GM23248 (cell line): ENCODE measurements at regions not wholly inside any gene's neighbourhood (a gene's known extent, or its start where the extent isn't known, plus 50 kb on each side); places are given as distances from the start of the nearest gene placed in this dataset.
"Not testable (repeated sequence)": the region's sequence is repeated elsewhere in the genome, so short reads cannot be mapped to it uniquely, and the experiment has no call there.

Source experiments
- DNase-seq: peaks from one replicate; pipeline ENCODE4 v3.0.0-alpha.2; 2015
- H2AFZ ChIP-seq: fragments of 200-600 bp; sonication (generic); 2 replicates; pipeline ENCODE4 v1.6.1; 2016; ENCODE audit warnings: antibody characterized with exemption
- H3F3A ChIP-seq: fragments of 200-600 bp; sonication (generic); 2 replicates; pipeline ENCODE4 v1.6.1; 2016; ENCODE audit warnings: mild to moderate bottlenecking, antibody characterized with exemption, mixed run types; ENCODE audit not compliant: insufficient read depth
- H3K27ac ChIP-seq: fragments of 200-600 bp; sonication (generic); 2 replicates; pipeline ENCODE4 v1.5.1; 2016; ENCODE audit warnings: mild to moderate bottlenecking
- H3K27me3 ChIP-seq: fragments of 200-600 bp; sonication (generic); replicated peaks from 2 replicates; pipeline ENCODE4 v1.6.1; 2016; ENCODE audit warnings: mild to moderate bottlenecking; ENCODE audit not compliant: insufficient read depth
- H3K36me3 ChIP-seq: fragments of 200-600 bp; sonication (generic); 2 replicates; pipeline ENCODE4 v1.6.1; 2016; ENCODE audit warnings: low read depth, mild to moderate bottlenecking
- H3K4me1 ChIP-seq: fragments of 200-600 bp; sonication (generic); 2 replicates; pipeline ENCODE4 v1.6.1; 2016; ENCODE audit warnings: mild to moderate bottlenecking; ENCODE audit not compliant: insufficient read depth
- H3K4me2 ChIP-seq: fragments of 200-600 bp; sonication (generic); one replicate; pipeline ENCODE4 v1.6.1; 2016; ENCODE audit warnings: mild to moderate bottlenecking; ENCODE audit not compliant: unreplicated experiment
- H3K4me3 ChIP-seq: fragments of 200-600 bp; sonication (generic); 2 replicates; pipeline ENCODE4 v1.5.1; 2016; ENCODE audit warnings: mild to moderate bottlenecking
- H3K79me2 ChIP-seq: fragments of 200-600 bp; sonication (generic); 2 replicates; pipeline ENCODE4 v1.6.1; 2016; ENCODE audit warnings: mild to moderate bottlenecking; ENCODE audit not compliant: insufficient read depth
- H3K9ac ChIP-seq: fragments of 200-600 bp; sonication (generic); 2 replicates; pipeline ENCODE4 v1.6.1; 2016; ENCODE audit warnings: mild to moderate bottlenecking
- H3K9me2 ChIP-seq: fragments of 200-600 bp; sonication (generic); 2 replicates; pipeline ENCODE4 v1.6.1; 2016; ENCODE audit warnings: mixed run types, mild to moderate bottlenecking, moderate library complexity; ENCODE audit not compliant: insufficient read depth
- H3K9me3 ChIP-seq: fragments of 200-600 bp; sonication (generic); one replicate; pipeline ENCODE4 v1.6.1; 2017; ENCODE audit warnings: low read depth
- H4K20me1 ChIP-seq: fragments of 200-600 bp; sonication (generic); 2 replicates; pipeline ENCODE4 v1.6.0; 2016; ENCODE audit not compliant: insufficient read depth
- EZH2 ChIP-seq: fragments of 200-600 bp; sonication (generic); IDR thresholded peaks from 2 replicates; pipeline ENCODE4 v1.6.1; 2018; ENCODE audit warnings: antibody characterized with exemption, mild to moderate bottlenecking; ENCODE audit not compliant: insufficient read depth, poor library complexity, severe bottlenecking
- EZH2phosphoT487 ChIP-seq: fragments of 200-600 bp; sonication (generic); IDR thresholded peaks from 2 replicates; pipeline ENCODE4 v1.6.1; 2018; ENCODE audit warnings: antibody characterized with exemption, moderate library complexity, mild to moderate bottlenecking, low read depth; ENCODE audit not compliant: insufficient read depth
- WGBS, 2 experiments: methylation state at CpG; one replicate each; pipeline ENCODE4 v1.1.6; 2015 to 2017; ENCODE audit warnings: low lambda C conversion rate in 2 of 2, low coverage in 1 of 2; ENCODE audit errors: missing lambda C conversion rate in 2 of 2; 5-methylcytosine and 5-hydroxymethylcytosine counted together
- in situ Hi-C: fragments of 300-500 bp; cut with MboI; formaldehyde crosslinking; loops from 2 replicates; pipeline ENCODE4 v1.15.0; 2020

GRCh38 chrX:5307416-5307815 is 921.3 kb downstream of the NLGN4X start:
- Histone ChIP-seq H3K4me1 (no peaks in the 10 kb centered on the region), H3F3A (no peaks in the 10 kb centered on the region; the same call in 1 of the 2 replicates), H3K79me2 (no peaks in the 10 kb centered on the region), H3K9me2 (no peaks in the 10 kb centered on the region), H4K20me1 (no peaks in the 10 kb centered on the region), H3K27ac (no peak overlapping the region), H3K9me3 (no peaks in the 10 kb centered on the region), H3K4me3 (no peak overlapping the region), H3K36me3 (no peaks in the 10 kb centered on the region), H3K9ac (no peak overlapping the region), H3K4me2 (no peak overlapping the region), H2AFZ (no peak overlapping the region), H3K27me3 (no peaks in the 10 kb centered on the region)
- 0% methylated on average over 2 of the region's 2 CpGs for WGBS, 2 experiments
- in situ Hi-C loops, result no loop called here
- TF ChIP-seq EZH2phosphoT487 (no peak), EZH2 (no peak)
- DNase-seq, result no peak

- in situ Hi-C loops, result no loop called here
- 34 to 47% methylated on average over 7 of the region's 7 CpGs for WGBS, 2 experiments
- H3K4me1 ChIP-seq, result no peaks in the 10 kb centered on the region
- no peak overlapping the region for H3K4me3 ChIP-seq
- H3K79me2 ChIP-seq, result no peaks in the 10 kb centered on the region
- TF ChIP-seq EZH2 (no peak), EZH2phosphoT487 (no peak)
- H3K9me2 ChIP-seq, result no peaks in the 10 kb centered on the region
- H3K9ac ChIP-seq, result no peak overlapping the region
- H3K27ac ChIP-seq, result no peak overlapping the region
- no peak overlapping the region for H3K4me2 ChIP-seq
- H4K20me1 ChIP-seq, result no peaks in the 10 kb centered on the region
- no peak overlapping the region for H2AFZ ChIP-seq
- H3K36me3 ChIP-seq, result no peaks in the 10 kb centered on the region
- no peak for DNase-seq
- no peaks in the 10 kb centered on the region for H3K9me3 ChIP-seq
- no peaks in the 10 kb centered on the region for H3K27me3 ChIP-seq
- H3F3A ChIP-seq, result no peaks in the 10 kb centered on the region; the same call in 1 of the 2 replicates
Observed at GRCh38 chrX:5306654-5307121, 922.0 kb downstream of the NLGN4X start.

- Histone ChIP-seq H3K27me3 (no peaks in the 10 kb centered on the region), H3K79me2 (no peaks in the 10 kb centered on the region)
- no peak for DNase-seq
Observed at GRCh38 chrX:5305452-5305851, 923.2 kb downstream of the NLGN4X start.

GRCh38 chrX:5295004-5295403 is 933.7 kb downstream of the NLGN4X start:
- no peak for DNase-seq
- no peak overlapping the region for H3K4me3 ChIP-seq
- TF ChIP-seq EZH2phosphoT487 (no peak), EZH2 (no peak)

More at GRCh38 chrX:5305452-5305851, 923.2 kb downstream of the NLGN4X start:
- H3K4me3 ChIP-seq, result no peak overlapping the region
- H3K36me3 ChIP-seq, result no peaks in the 10 kb centered on the region
- in situ Hi-C loops, result no loop called here
- no peaks in the 10 kb centered on the region for H4K20me1 ChIP-seq
- no peak overlapping the region for H3K27ac ChIP-seq
- H2AFZ ChIP-seq, result no peak overlapping the region
- H3K4me2 ChIP-seq, result no peak overlapping the region
- H3F3A ChIP-seq, result no peaks in the 10 kb centered on the region; the same call in 1 of the 2 replicates
- H3K9me2 ChIP-seq, result no peaks in the 10 kb centered on the region
- H3K9ac ChIP-seq, result no peak overlapping the region
- no peaks in the 10 kb centered on the region for H3K4me1 ChIP-seq
- H3K9me3 ChIP-seq, result no peaks in the 10 kb centered on the region
- TF ChIP-seq EZH2phosphoT487, result no peak
- TF ChIP-seq EZH2, result no peak
- 8 to 27% methylated on average over 6 of the region's 6 CpGs for WGBS, 2 experiments

GRCh38 chrX:5290635-5291034 is 938.0 kb downstream of the NLGN4X start:
- DNase-seq, result no peak
- Histone ChIP-seq H4K20me1 (no peaks in the 10 kb centered on the region), H3K9me2 (no peaks in the 10 kb centered on the region), H3K9ac (no peak overlapping the region), H3K27me3 (no peaks in the 10 kb centered on the region), H3K4me2 (no peak overlapping the region), H2AFZ (no peak overlapping the region), H3K4me1 (no peaks in the 10 kb centered on the region), H3K27ac (no peak overlapping the region), H3K79me2 (no peaks in the 10 kb centered on the region), H3K9me3 (no peaks in the 10 kb centered on the region), H3F3A (no peaks in the 10 kb centered on the region), H3K36me3 (no peaks in the 10 kb centered on the region), H3K4me3 (no peak overlapping the region)
- TF ChIP-seq EZH2 (no peak), EZH2phosphoT487 (no peak)
- in situ Hi-C loops, result no loop called here
- WGBS, 2 experiments, result 2% methylated on average over 5 of the region's 5 CpGs

More at GRCh38 chrX:5295004-5295403, 933.7 kb downstream of the NLGN4X start:
- 37 to 40% methylated on average over 4 to 6 of the region's 6 CpGs for WGBS, 2 experiments
- no peak overlapping the region for H3K27ac ChIP-seq
- no peak overlapping the region for H3K4me2 ChIP-seq
- no peaks in the 10 kb centered on the region for H3K27me3 ChIP-seq
- no peaks in the 10 kb centered on the region for H3K4me1 ChIP-seq
- H2AFZ ChIP-seq, result no peak overlapping the region
- H3K36me3 ChIP-seq, result no peaks in the 10 kb centered on the region
- H3K9ac ChIP-seq, result no peak overlapping the region
- H3K9me3 ChIP-seq, result no peaks in the 10 kb centered on the region
- in situ Hi-C loops, result no loop called here
- H4K20me1 ChIP-seq, result no peaks in the 10 kb centered on the region
- no peaks in the 10 kb centered on the region for H3K79me2 ChIP-seq
- H3F3A ChIP-seq, result no peaks in the 10 kb centered on the region
- no peaks in the 10 kb centered on the region for H3K9me2 ChIP-seq

- DNase-seq, H3K36me3 ChIP-seq, H3K9me2 ChIP-seq, in situ Hi-C loops, H3K27me3 ChIP-seq, H3K4me3 ChIP-seq, H3K79me2 ChIP-seq, H3K9me3 ChIP-seq, H4K20me1 ChIP-seq, H3K4me2 ChIP-seq, H3K27ac ChIP-seq, H3K9ac ChIP-seq, H3K4me1 ChIP-seq, H2AFZ ChIP-seq, H3F3A ChIP-seq: not testable (repeated sequence)
- WGBS, 2 experiments, result 14 to 20% methylated on average over 1 of the region's 1 CpG
Observed at GRCh38 chrX:5289949-5290348, 938.7 kb downstream of the NLGN4X start.
